ENCODE measurements at regions not wholly inside any gene's neighbourhood (a gene's known extent, or its start where the extent isn't known, plus 50 kb on each side); places are given as distances from the start of the nearest gene placed in this dataset.

GRCh38 chr10:24041034-24041433, 167.9 kb upstream of the KIAA1217 start:
- no peak for DNase-seq

GRCh38 chr10:24041834-24042233, 167.1 kb upstream of the KIAA1217 start:
- DNase-seq = no peak

GRCh38 chr10:24042884-24043283, 166.1 kb upstream of the KIAA1217 start:
- DNase-seq = no peak

GRCh38 chr10:24046060-24046459, 162.9 kb upstream of the KIAA1217 start:
- DNase-seq = no peak

GRCh38 chr10:24047176-24047575, 161.8 kb upstream of the KIAA1217 start:
- DNase-seq = no peak

- DNase-seq = no peak
Measured at GRCh38 chr10:24054421-24054820, 154.5 kb upstream of the KIAA1217 start.

- DNase-seq = no peak
Measured at GRCh38 chr10:24080207-24080606, 128.7 kb upstream of the KIAA1217 start.

GRCh38 chr10:24086296-24087086, 122.4 kb upstream of the KIAA1217 start:
- DNase-seq = no peak

- DNase-seq = no peak
Measured at GRCh38 chr10:24091256-24091655, 117.7 kb upstream of the KIAA1217 start.

GRCh38 chr10:24096281-24096680, 112.7 kb upstream of the KIAA1217 start:
- DNase-seq = no peak

GRCh38 chr10:24097751-24098207, 111.2 kb upstream of the KIAA1217 start:
- no peak for DNase-seq

GRCh38 chr10:24104895-24105294, 104.0 kb upstream of the KIAA1217 start:
- DNase-seq = no peak

- no peak for DNase-seq
Measured at GRCh38 chr10:24113901-24114300, 95.0 kb upstream of the KIAA1217 start.

- DNase-seq = no peak
Measured at GRCh38 chr10:24114556-24114955, 94.4 kb upstream of the KIAA1217 start.

GRCh38 chr10:24115403-24115802, 93.5 kb upstream of the KIAA1217 start:
- no peak for DNase-seq

- DNase-seq = no peak
Measured at GRCh38 chr10:24118246-24118645, 90.7 kb upstream of the KIAA1217 start.

- DNase-seq = no peak
Measured at GRCh38 chr10:24119896-24120295, 89.0 kb upstream of the KIAA1217 start.

- DNase-seq = no peak
Measured at GRCh38 chr10:24120646-24121045, 88.3 kb upstream of the KIAA1217 start.

GRCh38 chr10:24127516-24127915, 81.4 kb upstream of the KIAA1217 start:
- DNase-seq = no peak

GRCh38 chr10:24128066-24128730, 80.7 kb upstream of the KIAA1217 start:
- DNase-seq = no peak

- no peak for DNase-seq
Measured at GRCh38 chr10:24132741-24133140, 76.2 kb upstream of the KIAA1217 start.

GRCh38 chr10:24133835-24134234, 75.1 kb upstream of the KIAA1217 start:
- no peak for DNase-seq

- DNase-seq = no peak
Measured at GRCh38 chr10:24136070-24136469, 72.9 kb upstream of the KIAA1217 start.

GRCh38 chr10:24147321-24147720, 61.6 kb upstream of the KIAA1217 start:
- DNase-seq = no peak
